GM18909 (cell line): ENCODE measurements at regions not wholly inside any gene's neighbourhood (a gene's known extent, or its start where the extent isn't known, plus 50 kb on each side); places are given as distances from the start of the nearest gene placed in this dataset.
"Not testable (repeated sequence)": the region's sequence is repeated elsewhere in the genome, so short reads cannot be mapped to it uniquely, and the experiment has no call there.

Experiments
- ATAC-seq: cut with Tn5 transposase; IDR thresholded peaks from one replicate; pipeline ENCODE4 v1.9.1; 2021; ENCODE audit warnings: mild to moderate bottlenecking; ENCODE audit not compliant: unreplicated experiment, poor library complexity

DNA sequence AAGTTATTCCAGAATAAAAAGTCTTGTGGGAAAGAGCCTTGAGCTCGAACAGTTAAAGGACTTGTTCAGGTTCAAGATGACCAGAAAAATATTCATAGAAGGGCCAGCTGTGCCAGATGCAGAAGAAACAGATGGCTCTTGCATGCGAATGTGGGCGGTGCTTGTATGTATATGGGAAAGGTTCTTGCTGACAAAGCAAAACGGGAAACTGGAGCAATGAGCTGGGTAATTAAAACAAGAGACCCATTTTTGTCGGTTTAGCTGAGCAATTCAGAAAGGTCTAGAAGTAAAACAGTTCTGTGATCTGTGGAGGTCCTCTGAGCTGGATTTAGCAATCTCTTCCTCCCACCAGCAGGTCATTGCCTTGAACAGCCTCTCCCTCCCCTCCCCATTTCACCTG, 107.2 kb upstream of the MARK1 start:
- no peak for ATAC-seq

DNA sequence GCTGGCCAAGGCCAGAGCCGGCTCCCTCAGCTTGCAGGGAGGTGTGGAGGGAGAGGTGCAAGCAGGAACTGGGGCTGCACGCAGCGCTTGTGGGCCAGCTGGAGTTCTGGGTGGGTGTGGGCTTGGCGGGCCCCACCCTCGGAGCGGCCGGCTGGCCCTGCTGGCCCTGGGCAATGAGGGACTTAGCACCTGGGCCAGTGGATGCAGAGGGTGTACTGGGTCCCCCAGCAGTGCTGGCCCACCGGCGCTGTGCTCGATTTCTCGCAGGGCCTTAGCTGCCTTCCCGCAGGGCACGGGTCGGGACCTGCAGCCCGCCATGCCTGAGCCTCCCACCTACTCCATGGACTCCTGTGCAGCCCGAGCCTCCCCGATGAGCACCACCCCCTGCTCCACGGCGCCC, 115.6 kb upstream of the MARK1 start:
- not testable (repeated sequence) for ATAC-seq

DNA sequence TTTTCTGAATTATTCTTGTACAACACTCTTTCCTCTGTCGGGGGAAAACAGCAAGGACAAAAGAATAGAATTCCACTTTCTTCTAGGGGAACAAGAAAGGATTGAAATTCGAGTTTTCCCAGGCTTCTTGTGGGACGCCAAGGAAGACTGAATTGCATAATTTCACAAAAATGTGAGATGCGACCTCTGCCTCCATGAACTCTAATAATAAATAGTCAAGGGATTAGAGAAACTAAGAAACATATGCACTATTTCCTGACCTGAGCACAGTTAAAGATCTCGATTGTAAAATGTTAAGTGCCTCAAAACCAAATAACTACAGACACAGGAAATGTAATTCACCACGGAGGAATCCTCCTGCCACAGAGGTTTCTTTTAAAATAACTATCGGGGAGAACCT, 117.3 kb upstream of the MARK1 start:
- no peak for ATAC-seq

DNA sequence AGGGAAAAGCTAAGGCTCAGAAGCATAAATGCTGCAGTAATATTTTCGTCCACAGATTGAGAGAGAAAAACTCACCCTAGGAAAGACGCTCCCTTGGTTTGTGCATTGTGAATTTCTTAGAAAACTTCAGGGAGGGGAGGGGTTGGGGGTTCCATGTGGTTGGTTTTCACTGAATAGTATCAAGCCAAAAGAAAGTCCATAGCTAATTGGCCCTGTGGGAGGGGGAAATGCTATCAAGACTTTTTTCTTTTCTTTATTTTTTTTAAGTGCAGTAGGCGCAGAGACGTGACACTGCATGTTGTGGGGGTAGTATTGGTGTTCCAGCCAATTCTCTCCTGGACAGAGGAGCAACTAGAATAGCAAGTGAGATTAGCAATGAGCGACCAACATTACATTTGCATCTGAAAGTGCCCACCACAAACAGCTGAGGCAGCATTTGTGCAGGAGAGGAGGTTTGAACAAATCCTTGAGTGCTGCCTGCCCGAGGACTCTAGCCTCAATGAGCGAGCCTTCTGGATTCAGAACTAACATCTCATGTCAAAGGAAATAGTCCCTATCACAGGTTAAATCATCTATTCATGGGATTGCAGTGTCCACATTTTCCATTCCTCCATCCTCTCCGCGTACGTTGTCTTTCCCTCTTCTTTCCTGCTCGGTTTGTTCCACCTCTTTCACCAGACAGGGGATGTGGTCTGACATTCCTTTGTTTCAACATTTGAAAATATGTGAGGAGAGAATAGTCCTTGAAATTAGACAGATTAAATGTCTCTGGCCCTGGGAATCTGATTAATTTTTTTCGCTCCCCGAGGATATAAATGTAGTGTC, 118.0 kb upstream of the MARK1 start:
- no peak for ATAC-seq

DNA sequence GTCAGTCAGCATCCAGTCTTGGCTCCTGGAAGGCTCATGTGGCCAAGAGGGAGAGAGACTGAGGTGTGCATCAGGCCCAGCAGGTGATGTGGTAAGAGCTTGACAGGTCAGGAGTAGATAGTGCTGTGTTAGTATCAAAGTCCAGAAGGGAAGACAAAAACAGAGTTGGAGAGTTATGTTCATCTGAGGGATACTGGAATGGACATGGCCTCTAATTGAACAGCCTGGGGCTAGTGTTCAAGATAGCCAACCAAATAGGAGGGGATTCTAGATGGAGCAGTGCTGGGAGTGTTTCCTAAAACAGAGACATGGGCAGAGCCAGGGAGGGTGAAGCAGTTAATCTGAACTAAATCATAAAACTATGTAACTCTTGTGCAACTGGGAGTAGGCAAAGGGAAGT, 120.7 kb upstream of the MARK1 start:
- ATAC-seq, result no peak

DNA sequence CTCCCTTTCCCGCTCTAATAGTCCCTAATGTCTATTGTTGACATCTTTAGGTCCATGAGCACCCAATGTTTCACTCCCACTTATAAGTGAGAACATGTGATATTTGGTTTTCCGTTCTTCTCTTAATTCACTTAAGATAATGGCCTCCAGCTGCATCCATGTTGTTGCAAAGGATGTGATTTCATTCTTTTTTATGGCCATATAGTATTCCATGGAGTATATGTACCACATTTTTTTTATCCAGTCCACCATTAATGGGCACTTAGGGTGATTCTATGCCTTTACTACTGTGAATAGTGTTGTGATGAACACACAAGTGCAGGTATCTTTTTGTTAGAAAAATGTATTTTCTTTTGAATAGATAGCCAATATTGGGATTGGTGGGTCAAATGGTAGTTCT, 126.0 kb upstream of the RAB3GAP2 start:
- ATAC-seq, result no peak

DNA sequence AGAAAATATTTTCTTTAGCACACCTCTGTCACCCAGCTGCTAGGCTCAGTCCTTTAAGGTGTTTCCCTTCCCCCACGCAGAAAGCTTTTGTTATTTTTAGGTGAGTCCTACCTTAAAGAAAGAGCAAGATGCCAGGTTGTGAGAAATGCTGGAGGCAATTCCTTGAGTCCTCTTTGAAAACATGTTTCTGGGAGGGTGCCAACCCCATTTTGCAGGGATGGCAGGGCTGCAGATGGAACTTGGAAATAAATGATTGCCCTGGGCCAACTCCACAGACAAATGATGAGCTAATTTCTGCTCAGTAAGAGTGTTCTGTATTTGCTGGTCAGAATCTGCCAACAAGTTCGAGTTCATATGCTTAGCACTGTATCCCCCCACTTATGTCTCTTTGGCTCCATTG, 119.2 kb upstream of the RAB3GAP2 start:
- no peak for ATAC-seq

DNA sequence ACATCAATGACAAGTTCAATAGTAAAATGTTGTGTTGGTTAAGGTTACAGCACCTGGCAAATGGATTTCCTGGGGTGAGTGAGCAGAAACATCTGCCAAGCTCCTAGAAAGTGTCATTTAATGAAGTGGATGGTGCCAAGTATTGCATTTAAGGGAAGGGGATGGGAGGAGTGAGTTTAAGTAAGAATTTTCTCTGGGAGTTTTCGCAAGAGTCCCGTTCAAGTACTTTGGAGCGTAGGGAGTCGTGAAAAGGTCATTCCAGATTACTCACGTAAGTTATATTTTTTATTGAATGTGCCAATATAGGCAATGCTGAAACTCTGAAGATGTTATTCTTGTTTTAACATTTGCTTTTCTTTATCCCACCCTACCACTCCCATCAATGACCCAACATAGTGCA, 117.4 kb upstream of the RAB3GAP2 start:
- no peak for ATAC-seq

DNA sequence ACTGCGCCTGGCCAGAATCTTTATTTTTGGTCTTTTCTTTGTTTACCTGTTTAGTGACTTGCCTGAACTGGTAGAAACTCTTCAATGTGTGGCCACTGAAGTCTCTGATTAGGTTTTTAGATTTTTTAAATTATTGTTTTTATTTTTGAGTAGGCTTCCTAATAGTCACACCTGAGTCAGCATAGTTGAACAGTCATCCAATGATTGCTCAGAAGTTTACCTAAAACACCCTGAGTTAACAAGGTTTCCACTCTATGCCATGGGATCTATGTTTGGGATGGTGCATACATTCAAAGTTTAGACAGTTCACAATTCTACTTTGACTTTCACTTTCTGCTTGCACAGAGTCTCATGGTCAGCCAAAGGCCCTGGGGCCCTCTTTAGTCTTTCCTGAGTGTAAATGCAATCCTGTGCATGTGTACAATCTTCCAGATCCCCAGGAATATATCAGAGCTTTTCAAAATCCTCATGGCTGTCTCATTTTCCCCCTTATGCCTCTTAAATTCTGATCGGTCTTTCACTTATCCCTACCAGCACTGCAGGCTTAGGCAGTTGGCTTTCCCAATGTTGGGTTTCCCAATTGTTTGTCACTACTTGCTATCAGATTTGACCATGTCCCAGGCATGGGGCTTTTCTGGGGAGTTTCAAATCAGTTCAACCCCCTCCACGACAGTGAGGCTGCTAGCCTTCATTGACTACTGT, 114.4 kb upstream of the RAB3GAP2 start:
- no peak for ATAC-seq

DNA sequence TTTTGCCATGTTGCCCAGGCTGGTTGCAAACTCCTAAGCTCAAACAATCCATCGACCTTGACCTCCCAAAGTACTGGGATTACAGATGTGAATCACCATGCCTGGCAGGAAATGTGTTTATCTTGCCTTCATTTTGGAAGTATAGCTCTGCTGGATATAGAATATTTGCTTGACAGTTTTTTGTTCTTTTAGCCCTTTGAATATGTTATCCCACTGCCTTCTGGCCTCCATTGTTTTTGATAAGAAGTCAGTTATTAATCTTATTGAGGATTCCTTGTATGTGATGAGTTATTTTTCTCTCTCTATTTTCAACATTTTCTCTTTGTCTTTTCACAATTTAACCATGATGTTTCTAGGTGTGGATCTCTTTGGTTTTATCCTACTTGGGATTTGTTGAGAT, 112.9 kb upstream of the RAB3GAP2 start:
- no peak for ATAC-seq

DNA sequence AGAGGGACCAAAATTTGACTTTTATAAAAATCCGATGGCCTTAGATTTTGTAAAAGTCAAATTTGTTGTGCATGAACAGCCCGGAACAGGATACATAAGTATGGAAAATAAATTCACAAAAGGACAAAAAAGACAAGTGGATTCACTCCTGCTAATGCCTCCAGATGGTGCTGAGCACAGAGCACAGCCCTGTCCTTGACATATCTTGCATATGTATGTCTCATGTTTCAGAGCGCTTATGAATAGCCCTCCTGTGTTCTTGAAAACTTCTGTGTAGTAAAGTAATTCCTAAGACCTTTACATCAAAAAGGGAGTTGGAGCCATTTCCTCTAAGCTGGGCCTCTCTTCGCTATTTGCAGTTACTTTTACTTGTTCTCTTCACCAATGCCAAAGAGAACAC, 110.7 kb upstream of the RAB3GAP2 start:
- ATAC-seq, result no peak

DNA sequence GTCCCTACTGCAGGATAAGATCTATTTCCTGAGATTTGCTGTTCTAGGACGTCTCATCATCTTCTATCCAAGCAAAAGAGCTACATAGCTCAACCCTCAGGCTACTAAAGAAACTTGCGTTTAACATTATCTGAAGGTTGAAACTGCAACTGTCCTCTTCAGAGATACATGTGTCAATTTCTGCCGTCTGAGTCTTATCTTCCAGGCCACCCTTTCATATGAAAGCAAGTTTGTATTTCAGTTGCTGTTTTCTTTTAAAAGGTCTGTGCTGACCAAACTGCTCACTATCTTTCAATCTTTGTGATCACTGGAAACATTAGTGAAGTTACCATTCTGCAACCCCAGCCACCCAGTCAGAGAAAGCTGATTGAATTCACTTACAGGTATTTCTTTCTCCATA, 108.6 kb upstream of the RAB3GAP2 start:
- ATAC-seq, result no peak

DNA sequence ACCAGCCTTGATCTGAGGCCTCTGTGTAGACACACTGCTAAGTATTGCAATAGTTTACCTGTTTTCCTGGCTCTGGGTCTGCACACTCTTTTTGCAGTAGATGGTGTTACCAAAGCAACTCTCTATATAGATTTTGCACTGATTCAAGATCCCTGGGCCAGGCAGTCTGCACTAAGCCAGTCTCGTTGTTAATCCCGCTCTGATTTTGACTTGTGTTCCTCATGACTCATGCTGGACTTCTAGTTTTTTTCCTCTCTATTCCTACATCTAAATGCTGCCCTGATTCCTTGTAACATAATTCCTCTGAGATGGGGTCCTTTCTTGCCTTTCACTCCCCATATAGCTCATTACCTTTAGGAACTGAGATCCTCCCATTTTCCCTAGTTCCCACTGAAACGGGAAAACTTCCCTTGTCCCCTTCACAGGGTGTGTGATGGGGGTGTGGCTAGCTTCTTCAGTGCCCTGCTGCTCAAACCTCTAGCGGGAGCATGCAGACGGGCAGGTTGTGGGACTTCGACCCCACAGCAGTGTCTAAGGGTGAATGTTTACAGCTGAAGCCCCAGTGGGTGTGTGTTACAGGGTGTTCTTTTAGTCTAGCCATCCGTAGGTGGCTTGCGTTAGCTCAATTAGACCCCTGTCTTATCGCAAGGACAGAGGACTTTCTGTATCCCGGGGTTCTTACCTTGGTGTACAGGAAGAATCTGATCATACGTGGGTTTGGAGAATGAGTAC, 106.5 kb upstream of the RAB3GAP2 start:
- no peak for ATAC-seq

DNA sequence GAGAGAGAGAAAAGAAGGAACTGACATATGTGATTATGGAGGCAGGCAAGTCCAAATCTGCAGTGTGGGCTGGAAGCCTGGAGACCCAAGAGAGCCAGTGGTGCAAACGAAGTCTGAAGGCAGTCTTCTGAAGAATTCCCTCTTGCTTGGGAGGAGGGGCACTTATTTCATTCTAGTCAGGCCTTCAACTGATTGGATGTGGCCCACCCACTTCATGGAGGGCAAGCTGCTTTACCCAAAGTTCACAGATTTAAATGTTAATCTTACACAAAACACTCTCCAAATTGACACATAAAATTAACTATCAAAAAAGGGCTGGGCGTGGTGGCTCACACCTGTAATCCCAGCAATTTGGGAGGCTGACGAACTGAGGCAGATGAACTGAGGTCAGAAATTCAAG, 103.5 kb upstream of the RAB3GAP2 start:
- ATAC-seq, result no peak

DNA sequence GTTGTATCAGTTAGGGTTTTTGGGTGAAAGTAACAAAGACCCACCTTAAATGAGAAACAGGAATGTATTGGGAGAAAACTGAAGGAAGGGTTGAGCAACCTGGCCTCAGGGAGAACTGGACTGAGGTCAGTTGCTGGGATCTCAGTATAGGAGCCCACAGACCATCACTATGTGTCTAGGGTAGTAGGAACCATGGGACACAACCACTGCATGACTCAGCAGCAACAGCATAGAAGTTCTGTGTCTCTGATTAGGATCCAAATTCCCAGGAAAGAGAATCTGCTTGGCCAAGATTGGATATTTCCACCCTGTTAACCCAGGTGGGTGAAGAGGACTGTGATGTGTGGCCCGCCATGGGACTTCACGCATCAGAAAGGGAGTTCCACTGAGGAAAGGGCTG, 102.2 kb upstream of the RAB3GAP2 start:
- no peak for ATAC-seq

DNA sequence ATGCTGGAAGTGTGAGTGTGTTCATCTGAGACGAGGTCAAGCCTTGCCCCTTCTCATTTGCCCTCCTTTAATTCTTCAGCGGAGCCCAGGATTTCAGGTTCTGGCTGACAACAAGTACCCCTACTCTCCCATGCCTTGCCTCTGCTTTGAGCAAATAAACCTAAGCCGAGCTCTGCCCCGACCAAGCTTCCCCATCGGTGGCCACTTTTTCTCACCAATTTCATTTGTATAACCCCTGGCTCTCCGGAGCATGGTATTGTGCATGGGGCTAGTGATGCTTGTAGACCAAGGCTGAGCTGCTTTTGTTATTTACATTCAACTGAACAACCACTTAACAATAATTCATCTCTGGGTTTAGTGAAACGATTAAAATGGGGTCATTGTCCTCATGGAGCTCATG, 100.2 kb upstream of the RAB3GAP2 start:
- no peak for ATAC-seq

DNA sequence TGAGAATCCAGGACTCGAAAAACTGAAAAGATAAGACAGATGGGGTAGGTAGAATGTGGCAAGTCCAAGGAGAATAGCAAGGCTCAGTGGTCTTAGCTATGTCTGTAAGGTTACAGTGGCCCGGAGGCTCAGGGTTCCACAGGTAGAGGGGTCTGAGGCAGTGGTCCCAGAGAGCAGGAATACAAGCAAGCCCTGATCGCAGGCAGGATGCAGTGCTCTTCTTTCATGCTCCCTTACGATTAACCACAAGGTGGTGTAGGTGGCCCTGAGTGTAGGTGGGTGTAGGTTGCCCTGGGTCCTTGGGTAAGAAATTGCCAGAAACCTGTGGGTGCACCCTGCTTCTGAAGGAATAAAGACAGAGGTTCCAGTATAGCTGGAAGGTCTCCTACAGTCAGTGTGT, 99.1 kb upstream of the RAB3GAP2 start:
- no peak for ATAC-seq

DNA sequence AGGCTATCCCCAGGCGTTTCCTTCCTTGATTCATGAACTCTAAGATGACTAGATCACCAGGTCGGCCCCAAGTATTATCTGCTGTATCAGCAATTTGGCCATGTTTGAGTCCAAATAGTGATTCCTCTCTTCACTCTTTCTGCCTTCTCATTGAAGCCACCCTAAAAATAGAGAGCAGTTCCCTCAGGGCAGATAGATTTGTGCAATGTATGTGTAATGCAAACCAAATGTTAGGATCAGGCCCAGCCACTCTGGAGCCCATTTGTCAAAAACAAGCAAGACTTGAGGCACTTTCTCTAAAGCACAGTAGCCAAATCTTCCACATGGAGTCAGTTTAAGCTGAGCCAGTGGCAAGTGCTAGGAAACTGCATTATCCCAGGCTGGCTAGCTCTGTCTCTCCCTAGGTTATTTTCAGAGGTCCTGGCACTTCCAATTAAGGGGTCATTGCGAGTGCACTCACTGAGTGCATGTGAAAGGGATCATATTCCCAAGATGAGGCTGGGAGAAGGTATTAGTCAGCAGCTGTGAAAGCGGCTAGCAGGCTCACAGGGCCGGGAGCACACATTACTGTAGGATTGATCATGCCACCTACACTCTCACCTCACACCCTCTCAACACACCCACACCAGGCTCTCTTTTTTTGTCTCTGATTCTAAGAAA, 97.9 kb upstream of the RAB3GAP2 start:
- no peak for ATAC-seq

DNA sequence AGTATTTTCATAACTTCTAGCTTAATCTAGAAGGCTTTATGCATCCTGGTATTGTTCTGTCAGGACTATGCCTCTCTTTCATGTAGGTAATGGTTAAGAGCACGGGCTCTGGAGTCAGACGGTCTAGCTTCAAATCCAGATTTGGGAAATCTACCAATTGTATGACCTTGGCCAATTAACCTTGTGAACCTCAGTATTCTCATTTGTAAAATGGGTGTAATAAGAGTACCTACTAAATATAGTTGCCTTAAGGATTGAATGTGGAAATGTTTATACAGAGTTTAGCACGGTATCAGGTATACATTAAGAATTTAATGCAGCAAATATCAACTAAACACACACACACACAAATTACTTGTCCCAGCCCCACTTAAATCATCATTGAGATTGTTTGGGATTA, 97.3 kb upstream of the RAB3GAP2 start:
- no peak for ATAC-seq

DNA sequence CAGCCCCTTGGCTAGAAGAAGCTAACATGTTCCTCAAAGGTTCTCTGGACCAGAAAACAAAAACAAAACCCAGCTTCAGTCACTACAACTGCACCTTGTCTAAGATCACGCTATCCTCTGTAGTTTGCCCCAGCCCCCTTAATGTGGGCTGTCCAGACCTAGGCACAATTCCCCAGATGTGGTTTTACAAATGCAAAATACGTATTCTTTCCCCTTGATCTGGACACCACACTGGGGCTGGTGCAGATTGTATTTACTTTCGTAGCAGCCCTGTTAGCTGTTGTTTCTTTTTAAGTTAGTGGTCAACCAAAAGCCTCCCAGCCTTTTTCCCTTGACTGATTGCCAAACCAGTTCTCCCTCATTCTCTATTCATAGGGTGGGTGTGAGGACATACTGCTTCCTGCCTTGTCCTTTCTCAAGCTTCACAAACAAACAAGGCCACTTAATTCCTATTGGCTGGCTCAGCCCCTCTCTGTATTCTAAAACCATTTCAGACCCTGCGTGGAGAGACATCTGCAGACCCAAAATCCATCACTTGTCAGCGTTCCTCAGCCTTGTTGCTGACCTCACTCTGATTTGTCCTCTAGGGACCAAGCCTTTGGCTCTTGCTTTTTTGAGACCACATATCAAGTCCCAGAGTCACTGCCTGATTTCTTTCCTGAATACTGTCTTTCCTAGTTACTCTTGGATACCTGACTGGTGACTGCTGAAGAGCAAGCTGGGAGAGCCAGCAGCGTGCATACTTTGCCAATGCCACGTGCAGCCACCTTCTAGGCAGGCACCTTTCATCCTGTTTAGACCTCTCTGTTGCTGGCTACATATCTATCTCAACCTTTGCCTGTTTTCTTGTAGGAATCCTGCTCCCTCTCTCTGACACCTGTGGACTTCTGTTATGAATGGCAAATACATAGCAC, 96.4 kb upstream of the RAB3GAP2 start:
- no peak for ATAC-seq
